ENCODE measurements at regions not wholly inside any gene's neighbourhood (a gene's known extent, or its start where the extent isn't known, plus 50 kb on each side); places are given as distances from the start of the nearest gene placed in this dataset.
"Not testable (repeated sequence)": the region's sequence is repeated elsewhere in the genome, so short reads cannot be mapped to it uniquely, and the experiment has no call there.

- not testable (repeated sequence) for DNase-seq (ENCODE audit: low spot score)
Observed at GRCh38 chrX:3837958-3838643, 124.7 kb upstream of the PRKX start.

DNA sequence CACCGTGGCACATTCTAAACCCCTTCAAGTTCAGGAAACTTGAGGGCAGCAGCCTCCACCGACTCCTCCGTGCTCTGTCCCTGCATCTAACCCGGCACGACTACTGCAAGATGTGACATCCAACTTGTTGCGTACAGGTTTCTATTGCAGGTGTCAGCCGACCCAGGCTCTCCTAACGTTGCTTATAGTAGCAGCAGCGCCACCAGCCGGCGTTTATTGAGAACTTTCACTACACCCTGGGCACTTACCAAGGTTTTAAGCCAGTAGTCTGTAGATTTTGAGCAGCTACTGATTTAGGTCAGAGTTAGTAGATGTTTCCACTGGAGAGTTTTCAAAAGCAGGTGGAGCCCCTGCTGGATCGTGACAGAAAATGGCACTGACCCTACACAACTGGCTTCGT, 123.8 kb upstream of the PRKX start:
- DNase-seq (ENCODE audit: low spot score) = not testable (repeated sequence)

- not testable (repeated sequence) for DNase-seq (ENCODE audit: low spot score)
Observed at GRCh38 chrX:3833761-3834542, 120.5 kb upstream of the PRKX start.

DNA sequence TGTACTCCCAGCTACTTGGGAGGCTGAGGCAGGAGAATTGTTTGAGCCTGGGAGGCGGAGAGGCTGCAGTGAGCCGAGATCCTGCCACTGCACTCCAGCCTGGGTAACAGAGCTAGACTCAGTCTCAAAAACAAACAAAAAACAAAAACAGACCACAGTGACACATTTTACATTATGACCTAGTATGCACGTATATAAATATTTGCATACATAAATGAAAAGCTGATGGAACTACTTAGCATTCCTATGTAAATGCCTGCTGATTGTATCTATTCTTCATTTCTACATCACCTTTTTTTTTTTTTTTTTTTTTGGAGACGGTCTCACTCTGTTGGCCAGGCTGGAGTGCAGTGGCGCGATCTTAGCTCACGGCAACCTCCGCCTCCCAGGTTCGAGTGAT, 116.6 kb upstream of the PRKX start:
- DNase-seq (ENCODE audit: low spot score) = not testable (repeated sequence)

DNA sequence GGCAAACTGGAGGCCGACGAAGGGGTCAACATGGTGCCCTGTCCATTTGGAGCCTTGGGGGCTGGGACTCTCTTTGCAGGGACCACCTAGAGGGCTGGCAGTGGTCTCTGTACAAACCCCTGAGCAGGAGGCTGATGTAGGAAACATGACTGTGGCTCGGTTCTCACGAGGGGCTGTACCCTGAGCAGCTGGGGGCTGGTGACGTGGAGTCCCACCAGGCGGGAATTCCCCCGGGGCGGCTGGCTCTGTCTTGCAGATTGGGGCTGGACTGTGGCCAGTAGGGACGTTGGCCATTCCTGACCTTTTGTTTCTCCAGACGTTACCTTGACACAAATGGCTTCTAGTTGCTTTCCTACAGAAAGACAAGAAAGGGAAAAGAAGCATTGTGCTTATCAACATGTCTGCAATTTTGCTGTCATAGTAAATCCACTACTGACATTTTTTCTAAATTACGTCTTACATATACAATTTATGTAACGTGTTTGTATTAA, 115.6 kb upstream of the PRKX start:
- not testable (repeated sequence) for DNase-seq (ENCODE audit: low spot score)

DNA sequence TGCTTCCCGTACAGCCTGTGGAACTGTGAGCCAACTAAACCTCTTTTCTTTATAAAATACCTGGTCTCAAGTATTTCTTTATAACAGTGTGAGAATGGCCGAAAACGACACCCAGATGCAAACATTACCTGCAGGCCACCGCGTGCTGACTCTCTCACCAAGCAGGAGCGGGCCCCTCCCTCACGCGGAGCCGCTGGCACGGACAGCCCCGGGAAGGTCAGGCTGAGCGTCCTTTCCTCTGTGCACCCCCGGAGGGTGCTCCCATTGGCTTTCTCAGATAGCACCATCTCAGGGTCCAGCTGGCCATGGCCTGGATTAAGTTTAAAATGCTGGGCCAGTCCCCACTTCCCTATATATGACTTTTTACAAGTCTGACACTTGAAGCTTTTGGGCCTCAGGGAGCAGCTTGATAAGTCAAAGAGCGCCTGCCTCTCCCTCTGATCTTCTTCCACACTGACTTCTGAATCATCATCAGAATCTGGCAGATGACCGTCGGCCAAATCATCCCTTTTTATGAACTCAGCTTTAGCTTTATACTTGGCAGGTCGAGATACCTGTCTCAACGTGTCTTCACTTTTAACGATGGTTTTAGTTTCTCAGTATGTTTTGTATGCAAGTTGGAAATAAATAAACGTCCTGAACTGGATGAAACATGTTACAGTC, 115.1 kb upstream of the PRKX start:
- not testable (repeated sequence) for DNase-seq (ENCODE audit: low spot score)

GRCh38 chrX:3824008-3824407, 110.6 kb upstream of the PRKX start:
- not testable (repeated sequence) for DNase-seq (ENCODE audit: low spot score)

GRCh38 chrX:3820167-3820566, 106.7 kb upstream of the PRKX start:
- no peak for DNase-seq (ENCODE audit: low spot score)

- DNase-seq (ENCODE audit: low spot score) = not testable (repeated sequence)
Observed at GRCh38 chrX:3817480-3817879, 104.0 kb upstream of the PRKX start.

GRCh38 chrX:3815896-3816664, 102.6 kb upstream of the PRKX start:
- peak; percentile 2 for DNase-seq (ENCODE audit: low spot score)

DNA sequence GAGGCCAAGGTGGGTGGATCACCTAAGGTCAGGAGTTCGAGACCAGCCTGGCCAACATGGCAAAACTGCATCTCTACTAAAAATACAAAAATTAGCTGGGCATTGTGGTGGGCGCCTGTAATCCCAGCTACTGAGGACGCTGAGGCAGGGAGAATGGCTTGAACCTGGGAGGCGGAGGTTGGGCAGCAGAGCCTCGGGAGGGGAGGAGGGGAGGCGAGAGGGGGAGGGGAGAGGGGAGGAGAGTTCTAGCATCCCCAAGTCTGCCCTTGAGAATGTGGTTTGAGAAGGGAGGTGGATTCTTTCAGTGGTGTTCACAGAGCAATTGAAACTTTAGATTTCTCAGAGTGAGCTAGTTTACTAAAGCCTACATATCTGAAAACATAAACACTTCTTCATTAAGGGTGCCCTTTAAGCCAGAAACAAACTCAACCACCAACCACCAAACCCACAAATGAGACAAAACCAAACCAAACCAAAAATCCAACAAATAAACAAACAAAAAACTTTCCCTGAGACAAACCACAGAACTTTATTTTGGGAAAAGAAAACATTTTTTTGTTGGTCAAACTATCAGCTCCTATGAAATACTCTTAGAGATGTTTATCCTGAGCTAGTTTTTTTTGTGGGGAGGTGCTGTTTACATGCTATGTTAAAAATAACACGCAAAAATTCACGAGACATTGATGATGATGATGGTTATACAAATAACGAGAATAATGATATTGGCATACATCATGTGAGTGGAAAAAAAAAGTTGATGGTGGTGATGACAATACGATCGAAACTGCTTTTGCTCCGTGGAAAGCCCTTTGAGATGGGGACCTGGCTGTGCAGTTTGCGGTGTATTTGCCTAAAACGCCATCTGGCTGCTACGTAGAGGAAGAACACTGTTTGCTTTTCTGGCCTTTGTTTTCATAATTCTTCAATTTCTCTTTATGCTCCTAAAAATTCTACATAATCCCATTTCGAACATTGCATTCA, 98.2 kb upstream of the PRKX start:
- peak; percentile 19 for DNase-seq (ENCODE audit: low spot score)

DNA sequence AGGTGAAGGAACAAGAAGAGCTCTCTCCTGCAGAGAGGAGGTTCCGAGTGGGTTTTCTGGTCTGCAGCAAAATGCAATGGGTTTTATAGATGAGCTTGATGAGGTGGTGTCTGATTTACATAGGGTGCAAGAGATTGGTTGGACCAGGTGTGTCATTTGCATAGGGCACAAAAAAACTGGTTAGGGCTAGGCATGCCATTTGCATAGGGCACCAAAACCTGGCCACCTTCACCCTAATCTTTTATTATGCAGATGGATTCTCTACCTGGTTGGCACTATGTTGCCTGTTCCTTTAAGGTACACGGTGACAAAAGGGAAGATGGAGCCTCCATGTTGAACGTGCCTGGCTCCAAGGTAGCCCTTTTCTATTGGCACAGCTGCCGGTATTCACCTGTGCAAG, 94.5 kb upstream of the PRKX start:
- no peak for DNase-seq (ENCODE audit: low spot score)

DNA sequence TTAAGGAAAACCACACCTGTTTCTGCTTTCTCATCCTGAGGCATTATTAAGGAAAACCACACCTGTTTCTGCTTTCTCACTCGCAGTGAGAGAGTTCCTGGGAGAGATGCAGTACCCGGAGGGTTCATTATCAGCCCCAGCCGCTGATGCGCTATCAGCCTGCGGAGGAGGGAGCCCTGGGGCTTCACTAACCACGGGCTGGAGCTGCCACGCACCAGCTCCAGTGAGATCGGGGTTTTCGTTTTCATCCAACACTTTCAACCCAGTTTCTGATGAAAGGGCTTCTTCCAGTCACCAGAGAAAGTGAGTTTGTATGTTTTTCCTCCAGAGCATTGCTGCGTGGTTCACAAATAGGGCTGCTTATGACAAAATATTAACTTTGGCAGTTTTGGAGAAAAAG, 93.2 kb upstream of the PRKX start:
- no peak for DNase-seq (ENCODE audit: low spot score)

DNA sequence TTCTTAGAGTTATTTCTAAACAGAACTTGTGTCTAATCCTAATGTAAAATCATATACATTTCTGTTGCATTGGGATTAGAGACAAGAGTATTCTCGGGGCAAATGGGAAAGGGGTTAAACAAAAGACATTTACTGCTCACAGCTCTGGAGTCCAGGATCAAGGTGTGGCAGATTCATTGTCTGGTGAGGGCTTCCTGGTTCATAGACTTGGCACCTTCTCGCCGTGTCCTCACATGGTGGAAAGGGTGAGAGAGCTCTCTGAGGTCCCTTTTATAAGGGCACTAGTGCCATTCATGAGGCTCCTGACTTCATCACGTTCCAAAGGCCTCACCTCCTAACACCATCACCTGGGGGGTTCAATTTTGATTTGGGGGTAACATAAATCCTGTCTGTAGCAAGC, 90.3 kb upstream of the PRKX start:
- DNase-seq (ENCODE audit: low spot score) = no peak

GRCh38 chrX:3803305-3803704, 89.9 kb upstream of the PRKX start:
- no peak for DNase-seq (ENCODE audit: low spot score)

DNA sequence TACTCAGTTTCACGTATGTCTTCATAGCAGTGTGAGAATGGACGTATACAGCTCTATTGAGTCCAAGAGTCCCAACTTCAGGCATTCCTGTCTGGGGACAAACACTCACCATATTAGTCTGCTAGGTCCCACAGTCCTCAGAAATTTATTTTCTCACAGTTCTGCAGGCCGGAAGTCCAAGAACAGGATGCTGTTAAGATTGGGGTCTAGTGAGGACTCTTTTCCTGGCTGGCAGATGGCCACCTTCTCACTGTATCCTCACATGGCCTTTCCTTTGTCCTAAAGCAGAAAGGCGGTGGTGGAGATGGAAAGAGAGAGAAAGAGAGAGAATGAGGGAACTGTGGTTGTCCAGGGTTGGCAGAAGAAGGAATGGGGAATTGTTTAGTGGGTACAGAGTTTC, 82.0 kb upstream of the PRKX start:
- not testable (repeated sequence) for DNase-seq (ENCODE audit: low spot score)

GRCh38 chrX:3791449-3791848, 78.0 kb upstream of the PRKX start:
- DNase-seq (ENCODE audit: low spot score) = no peak

GRCh38 chrX:3788494-3789233, 75.2 kb upstream of the PRKX start:
- no peak for DNase-seq (ENCODE audit: low spot score)

- DNase-seq (ENCODE audit: low spot score) = no peak
Observed at GRCh38 chrX:3787856-3788255, 74.4 kb upstream of the PRKX start.

GRCh38 chrX:3785822-3786221, 72.4 kb upstream of the PRKX start:
- not testable (repeated sequence) for DNase-seq (ENCODE audit: low spot score)

All from putamen (tissue), 1 donor.